ENCODE measurements at regions not wholly inside any gene's neighbourhood (a gene's known extent, or its start where the extent isn't known, plus 50 kb on each side); places are given as distances from the start of the nearest gene placed in this dataset.

GRCh38 chr4:11615601-11616000 lies 186.9 kb upstream of the HS3ST1 start:
- no peaks in the 10 kb centered on the region for H3K36me3 ChIP-seq (replicated peaks in 1 of 2; ENCODE audit: control extremely low read depth in 1 of 2, control insufficient read depth in 1 of 2, extremely low read depth in 1 of 2, insufficient read depth in 2 of 2, low read length in 1 of 2)
- WGBS (ENCODE audit: insufficient coverage), result 95% methylated on average over 5 of the region's 7 CpGs
- no peak overlapping the region for H3K27ac Mint-ChIP-seq
- H3K4me3 Mint-ChIP-seq, result no peak overlapping the region
- H3K4me3 ChIP-seq (ENCODE audit: control extremely low read depth in 1 of 5, extremely low read depth in 1 of 5, insufficient read depth in 1 of 5, low read depth in 2 of 5, low read length in 4 of 5), result no peak overlapping the region
- no peaks in the 10 kb centered on the region for H4K20me1 ChIP-seq (ENCODE audit: control insufficient read depth, insufficient read depth, low read length, poor library complexity, severe bottlenecking)
- peaks cover 8% of the 10 kb centered on the region for H3K4me1 Mint-ChIP-seq
- ChIA-PET POLR2A (no interaction called here), CTCF (no interaction called here)
- H3K9ac ChIP-seq (ENCODE audit: low read length), result no peak overlapping the region
- intact Hi-C loops (cut with micrococcal nuclease), result no loop called here
- DNase-seq (no peak), ATAC-seq (ENCODE audit: low read depth) (no peak)
- no peaks in the 10 kb centered on the region for H3K9me3 ChIP-seq (ENCODE audit: control extremely low read depth in 1 of 3, control insufficient read depth in 2 of 3, insufficient read depth in 1 of 3, low read length in 2 of 3)
- H2AFZ ChIP-seq (ENCODE audit: insufficient read depth, low read depth, low read length, poor library complexity, severe bottlenecking), result no peak overlapping the region
- no peaks in the 10 kb centered on the region for H3K27me3 ChIP-seq (replicated peaks in 1 of 4; ENCODE audit: control extremely low read depth in 1 of 4, control insufficient read depth in 3 of 4, insufficient read depth in 4 of 4, low read length in 3 of 4)
- peaks cover 0 to 5% of the 10 kb centered on the region in 2 donors for H3K4me1 ChIP-seq (ENCODE audit: control insufficient read depth in 2 of 2, insufficient read depth in 2 of 2, low read length in 2 of 2)
- H3K4me2 ChIP-seq (replicated peaks; ENCODE audit: low read depth, low read length, poor library complexity, severe bottlenecking), result no peak overlapping the region
- peaks cover 4% of the 10 kb centered on the region for H3K27me3 Mint-ChIP-seq
- TF ChIP-seq, protein P1, sequence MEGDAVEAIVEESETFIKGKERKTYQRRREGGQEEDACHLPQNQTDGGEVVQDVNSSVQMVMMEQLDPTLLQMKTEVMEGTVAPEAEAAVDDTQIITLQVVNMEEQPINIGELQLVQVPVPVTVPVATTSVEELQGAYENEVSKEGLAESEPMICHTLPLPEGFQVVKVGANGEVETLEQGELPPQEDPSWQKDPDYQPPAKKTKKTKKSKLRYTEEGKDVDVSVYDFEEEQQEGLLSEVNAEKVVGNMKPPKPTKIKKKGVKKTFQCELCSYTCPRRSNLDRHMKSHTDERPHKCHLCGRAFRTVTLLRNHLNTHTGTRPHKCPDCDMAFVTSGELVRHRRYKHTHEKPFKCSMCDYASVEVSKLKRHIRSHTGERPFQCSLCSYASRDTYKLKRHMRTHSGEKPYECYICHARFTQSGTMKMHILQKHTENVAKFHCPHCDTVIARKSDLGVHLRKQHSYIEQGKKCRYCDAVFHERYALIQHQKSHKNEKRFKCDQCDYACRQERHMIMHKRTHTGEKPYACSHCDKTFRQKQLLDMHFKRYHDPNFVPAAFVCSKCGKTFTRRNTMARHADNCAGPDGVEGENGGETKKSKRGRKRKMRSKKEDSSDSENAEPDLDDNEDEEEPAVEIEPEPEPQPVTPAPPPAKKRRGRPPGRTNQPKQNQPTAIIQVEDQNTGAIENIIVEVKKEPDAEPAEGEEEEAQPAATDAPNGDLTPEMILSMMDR (IDR thresholded peaks at IDR 0.05), result no peak
- no peak for TF ChIP-seq EZH2 (IDR thresholded peaks at IDR 0.05; ENCODE audit: borderline replicate concordance, insufficient read depth, low read depth, low read length, poor library complexity, severe bottlenecking)
- H3K9me3 Mint-ChIP-seq (ENCODE audit: insufficient read depth), result no peaks in the 10 kb centered on the region
- H3K27ac ChIP-seq (ENCODE audit: low read length in 2 of 2), result no peak overlapping the region
- no peaks in the 10 kb centered on the region for H3K79me2 ChIP-seq (ENCODE audit: control insufficient read depth, insufficient read depth, low read length)

GRCh38 chr4:11614426-11614825 lies 185.7 kb upstream of the HS3ST1 start:
- Mint-ChIP-seq H3K4me1 (peaks cover 8% of the 10 kb centered on the region), H3K27ac (no peak overlapping the region), H3K4me3 (no peak overlapping the region), H3K27me3 (peaks cover 4% of the 10 kb centered on the region), H3K9me3 (ENCODE audit: insufficient read depth) (no peaks in the 10 kb centered on the region)
- no peaks in the 10 kb centered on the region for H3K79me2 ChIP-seq (ENCODE audit: control insufficient read depth, insufficient read depth, low read length)
- intact Hi-C loops (cut with micrococcal nuclease), result no loop called here
- POLR2A ChIA-PET, result no interaction called here
- no peak overlapping the region for H3K9ac ChIP-seq (ENCODE audit: low read length)
- H4K20me1 ChIP-seq (ENCODE audit: control insufficient read depth, insufficient read depth, low read length, poor library complexity, severe bottlenecking), result no peaks in the 10 kb centered on the region
- no peak overlapping the region for H3K27ac ChIP-seq (ENCODE audit: low read length in 2 of 2)
- DNase-seq, result no peak
- no peaks in the 10 kb centered on the region for H3K36me3 ChIP-seq (replicated peaks in 1 of 2; ENCODE audit: control extremely low read depth in 1 of 2, control insufficient read depth in 1 of 2, extremely low read depth in 1 of 2, insufficient read depth in 2 of 2, low read length in 1 of 2)
- no peak for ATAC-seq (ENCODE audit: low read depth)
- TF ChIP-seq, protein P1 (IDR thresholded peaks at IDR 0.05), result no peak
- no peak for TF ChIP-seq EZH2 (IDR thresholded peaks at IDR 0.05; ENCODE audit: borderline replicate concordance, insufficient read depth, low read depth, low read length, poor library complexity, severe bottlenecking)
- H3K27me3 ChIP-seq (replicated peaks in 1 of 4; ENCODE audit: control extremely low read depth in 1 of 4, control insufficient read depth in 3 of 4, insufficient read depth in 4 of 4, low read length in 3 of 4), result no peaks in the 10 kb centered on the region
- no peak overlapping the region for H3K4me2 ChIP-seq (replicated peaks; ENCODE audit: low read depth, low read length, poor library complexity, severe bottlenecking)
- CTCF ChIA-PET, result no interaction called here
- H3K4me1 ChIP-seq (ENCODE audit: control insufficient read depth in 2 of 2, insufficient read depth in 2 of 2, low read length in 2 of 2), result peaks cover 0 to 5% of the 10 kb centered on the region in 2 donors
- no peak overlapping the region for H2AFZ ChIP-seq (ENCODE audit: insufficient read depth, low read depth, low read length, poor library complexity, severe bottlenecking)
- no peak overlapping the region for H3K4me3 ChIP-seq (ENCODE audit: control extremely low read depth in 1 of 5, extremely low read depth in 1 of 5, insufficient read depth in 1 of 5, low read depth in 2 of 5, low read length in 4 of 5)
- 94% methylated on average over 5 of the region's 5 CpGs for WGBS (ENCODE audit: insufficient coverage)
- no peaks in the 10 kb centered on the region for H3K9me3 ChIP-seq (ENCODE audit: control extremely low read depth in 1 of 3, control insufficient read depth in 2 of 3, insufficient read depth in 1 of 3, low read length in 2 of 3)

All from B cell (primary cell).